HG03469 (cell line): ENCODE measurements at regions not wholly inside any gene's neighbourhood (a gene's known extent, or its start where the extent isn't known, plus 50 kb on each side); places are given as distances from the start of the nearest gene placed in this dataset.

Experiments used
- ATAC-seq: cut with Tn5 transposase; IDR thresholded peaks from one replicate; pipeline ENCODE4 v1.9.1; 2021; ENCODE audit warnings: mild to moderate bottlenecking, moderate library complexity, moderate number of reproducible peaks; ENCODE audit not compliant: unreplicated experiment

- no peak for ATAC-seq
These were observed 85.9 kb upstream of the LIFR start for GRCh38 chr5:38642189-38642911.

GRCh38 chr5:38643616-38644015, 87.2 kb upstream of the LIFR start:
- no peak for ATAC-seq

- no peak for ATAC-seq
These were observed 89.1 kb upstream of the LIFR start for GRCh38 chr5:38645508-38645907.

- no peak for ATAC-seq
These were observed 92.4 kb upstream of the LIFR start for GRCh38 chr5:38648703-38649291.

GRCh38 chr5:38650540-38650939, 94.1 kb upstream of the LIFR start:
- no peak for ATAC-seq

- no peak for ATAC-seq
These were observed 94.5 kb upstream of the LIFR start for GRCh38 chr5:38650946-38651345.

GRCh38 chr5:38651806-38652205, 95.4 kb upstream of the LIFR start:
- ATAC-seq, result no peak

- no peak for ATAC-seq
These were observed 96.9 kb upstream of the LIFR start for GRCh38 chr5:38653389-38653788.

GRCh38 chr5:38655691-38656090, 99.2 kb upstream of the LIFR start:
- ATAC-seq, result no peak

GRCh38 chr5:38656568-38656967, 100.1 kb upstream of the LIFR start:
- ATAC-seq, result no peak

- ATAC-seq, result no peak
These were observed 100.6 kb upstream of the LIFR start for GRCh38 chr5:38657020-38657419.

- ATAC-seq, result no peak
These were observed 103.8 kb upstream of the LIFR start for GRCh38 chr5:38660194-38660668.

GRCh38 chr5:38662090-38662489, 105.6 kb upstream of the LIFR start:
- no peak for ATAC-seq

- no peak for ATAC-seq
These were observed 106.8 kb upstream of the LIFR start for GRCh38 chr5:38663249-38663648.

GRCh38 chr5:38666668-38667498, 110.4 kb upstream of the LIFR start:
- ATAC-seq, result no peak

- ATAC-seq, result no peak
These were observed 111.0 kb upstream of the LIFR start for GRCh38 chr5:38667499-38667776.

- no peak for ATAC-seq
These were observed 113.0 kb upstream of the LIFR start for GRCh38 chr5:38669361-38669880.

- ATAC-seq, result no peak
These were observed 113.6 kb upstream of the LIFR start for GRCh38 chr5:38670066-38670465.

GRCh38 chr5:38670878-38671277, 114.4 kb upstream of the LIFR start:
- no peak for ATAC-seq

GRCh38 chr5:38672059-38672788, 115.8 kb upstream of the LIFR start:
- no peak for ATAC-seq

GRCh38 chr5:38673671-38674071, 117.2 kb upstream of the LIFR start:
- ATAC-seq, result no peak
